Heart left ventricle (tissue), 13 donors: ENCODE measurements at regions not wholly inside any gene's neighbourhood (a gene's known extent, or its start where the extent isn't known, plus 50 kb on each side); places are given as distances from the start of the nearest gene placed in this dataset.
"Not testable (repeated sequence)": the region's sequence is repeated elsewhere in the genome, so short reads cannot be mapped to it uniquely, and the experiment has no call there.

Experiments
- POLR2A ChIP-seq, 2 donors: fragments of 450-650 bp; IDR thresholded peaks; one replicate each; pipeline ENCODE4 v1.6.1; 2017; ENCODE audit warnings: antibody characterized with exemption in 2 of 2, mild to moderate bottlenecking in 2 of 2, moderate library complexity in 2 of 2
- TF ChIP-seq, protein P1 (sequence below), 12 donors: fragments of 200-600 bp; sonication (generic) in 4 of 12; IDR thresholded peaks; one replicate each; pipeline versions ENCODE4 v1.5.0 to v1.8.0; 2018 to 2022; ENCODE audit warnings: antibody characterized with exemption in 12 of 12, mild to moderate bottlenecking in 5 of 12
- donor health status: ischemic (EF 13 %, LVEDD 7.1; RV severe dilation, severe dysfunction).
- donor health status: DM: no; HTN: yes; CAD: no.
- donor health status: DM: no; HTN: no; CAD: no.
- donor health status: ischemic (EF 25% LVEDD 6.9; RV normal size, moderate dysfunction).
- donor health status: ischemic (EF 25% LVEDD 5.7; RV mildly dilated, moderate dysfunction).
- donor health status: ischemic (EF 35%, LVEDD 5.7; RV mildly dilated, moderate dysfunction).
- donor health status: nonischemic (EF 11% LVEDD 7.7; RV severe dilation, severe dysfunction).
- donor health status: DM: yes; HTN: yes; CAD: no.
- donor health status: PGD.
- donor health status: ischemic (EF 29% LVEDD 5.4; RV normal size, mild dysfunction).
- donor health status: nonischemic (EF 23%, LVEDD 6.1; RV moderate dilation, normal function).

GRCh38 chr2:87519158-87520011 lies 228.5 kb upstream of the PLGLB2 start:
- TF ChIP-seq POLR2A (IDR thresholded peaks at IDR 0.05) = not testable (repeated sequence)
- TF ChIP-seq, protein P1, sequence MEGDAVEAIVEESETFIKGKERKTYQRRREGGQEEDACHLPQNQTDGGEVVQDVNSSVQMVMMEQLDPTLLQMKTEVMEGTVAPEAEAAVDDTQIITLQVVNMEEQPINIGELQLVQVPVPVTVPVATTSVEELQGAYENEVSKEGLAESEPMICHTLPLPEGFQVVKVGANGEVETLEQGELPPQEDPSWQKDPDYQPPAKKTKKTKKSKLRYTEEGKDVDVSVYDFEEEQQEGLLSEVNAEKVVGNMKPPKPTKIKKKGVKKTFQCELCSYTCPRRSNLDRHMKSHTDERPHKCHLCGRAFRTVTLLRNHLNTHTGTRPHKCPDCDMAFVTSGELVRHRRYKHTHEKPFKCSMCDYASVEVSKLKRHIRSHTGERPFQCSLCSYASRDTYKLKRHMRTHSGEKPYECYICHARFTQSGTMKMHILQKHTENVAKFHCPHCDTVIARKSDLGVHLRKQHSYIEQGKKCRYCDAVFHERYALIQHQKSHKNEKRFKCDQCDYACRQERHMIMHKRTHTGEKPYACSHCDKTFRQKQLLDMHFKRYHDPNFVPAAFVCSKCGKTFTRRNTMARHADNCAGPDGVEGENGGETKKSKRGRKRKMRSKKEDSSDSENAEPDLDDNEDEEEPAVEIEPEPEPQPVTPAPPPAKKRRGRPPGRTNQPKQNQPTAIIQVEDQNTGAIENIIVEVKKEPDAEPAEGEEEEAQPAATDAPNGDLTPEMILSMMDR (IDR thresholded peaks at IDR 0.05) = not testable (repeated sequence)
